Limb (tissue), 2 donors: ENCODE measurements at regions not wholly inside any gene's neighbourhood (a gene's known extent, or its start where the extent isn't known, plus 50 kb on each side); places are given as distances from the start of the nearest gene placed in this dataset.

Experiments
- DNase-seq, 2 donors: peaks; one replicate each; pipeline ENCODE4 v3.0.0-alpha.2; 2016; ENCODE audit errors: extremely low spot score in 2 of 2

GRCh38 chr13:95447814-95448213 is 104.7 kb upstream of the CLDN10 start:
- DNase-seq, result no peak

GRCh38 chr13:95451656-95452055 is 100.9 kb upstream of the CLDN10 start:
- DNase-seq, result no peak

DNA sequence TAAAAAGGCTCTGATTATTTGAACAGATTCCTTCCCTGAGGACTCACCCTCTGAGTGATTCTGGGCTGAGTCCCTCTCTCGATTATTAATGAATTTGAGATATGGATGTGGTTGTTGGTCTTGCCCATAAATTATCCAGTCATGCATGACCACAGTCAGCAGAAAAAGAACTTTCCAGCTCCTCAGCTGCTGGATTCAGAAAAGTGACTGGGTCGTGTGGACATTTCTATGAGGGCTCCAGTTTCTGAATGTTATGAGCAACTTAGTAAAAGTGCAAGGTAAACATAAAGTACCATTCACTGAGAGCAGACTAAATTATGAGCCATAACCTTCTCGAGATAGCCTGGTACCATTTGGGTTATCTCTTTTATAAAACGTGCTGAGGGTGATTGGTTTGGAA is 100.1 kb upstream of the CLDN10 start:
- no peak for DNase-seq

- no peak for DNase-seq
Measured at GRCh38 chr13:95455782-95456181, 96.7 kb upstream of the CLDN10 start.

DNA sequence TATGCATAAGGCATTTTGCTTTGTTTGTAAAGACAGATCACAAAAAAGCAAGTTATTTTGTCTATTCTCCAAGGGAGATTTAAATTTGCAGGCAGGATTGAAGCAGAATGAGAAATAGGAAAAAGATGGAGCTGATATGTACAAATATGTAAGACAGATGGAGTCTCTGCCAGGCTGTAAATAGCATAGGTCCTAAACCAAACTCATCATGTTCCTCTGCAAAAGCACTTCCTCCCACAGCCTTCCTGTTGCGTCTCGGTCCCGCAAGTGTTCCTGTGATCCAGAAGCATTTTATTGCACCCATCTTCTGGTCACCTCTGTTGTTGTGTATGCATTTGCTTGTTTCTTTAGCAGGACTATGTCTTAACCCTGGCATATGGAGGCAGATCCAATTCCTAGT is 95.7 kb upstream of the CLDN10 start:
- no peak for DNase-seq

DNA sequence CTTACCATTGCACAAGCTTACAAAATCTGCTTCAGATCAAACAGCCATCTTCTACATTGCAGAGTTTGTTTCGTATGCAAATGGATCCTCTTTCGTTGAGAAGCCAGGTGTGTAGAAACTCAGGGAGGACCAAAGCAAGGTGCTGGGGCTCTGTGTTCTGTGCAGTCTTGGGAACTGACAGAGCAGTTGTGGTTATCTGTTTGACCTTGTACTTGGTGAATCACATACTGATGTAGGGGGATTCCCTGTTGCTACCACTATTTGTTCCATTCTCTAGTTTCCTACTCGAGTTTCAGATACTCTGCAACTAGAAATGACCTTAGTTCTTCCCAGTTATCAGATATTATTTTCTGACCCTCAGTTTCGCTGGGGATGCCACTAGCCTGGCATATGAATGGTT is 95.2 kb upstream of the CLDN10 start:
- DNase-seq, result no peak

DNA sequence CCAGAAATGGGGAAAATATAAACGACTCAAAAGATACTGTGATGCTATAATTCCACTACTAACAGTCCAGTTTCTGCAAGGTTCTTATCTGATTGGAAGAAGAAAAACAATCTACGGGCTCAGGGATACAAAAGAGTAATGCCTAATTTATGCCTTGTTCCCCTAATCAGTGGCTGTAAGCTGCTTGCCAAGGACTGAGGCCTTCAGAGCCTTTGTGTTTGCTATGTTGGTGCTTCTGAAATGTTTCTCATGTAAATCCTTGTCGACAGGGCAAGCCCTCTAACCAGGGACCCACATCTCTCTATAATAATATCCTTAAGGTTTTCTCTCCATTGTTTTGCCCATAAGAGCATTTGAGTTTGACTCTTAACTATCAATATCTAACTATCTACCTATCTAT is 89.7 kb upstream of the CLDN10 start:
- no peak for DNase-seq

- DNase-seq, result no peak
Measured at GRCh38 chr13:95463531-95463930, 89.0 kb upstream of the CLDN10 start.

DNA sequence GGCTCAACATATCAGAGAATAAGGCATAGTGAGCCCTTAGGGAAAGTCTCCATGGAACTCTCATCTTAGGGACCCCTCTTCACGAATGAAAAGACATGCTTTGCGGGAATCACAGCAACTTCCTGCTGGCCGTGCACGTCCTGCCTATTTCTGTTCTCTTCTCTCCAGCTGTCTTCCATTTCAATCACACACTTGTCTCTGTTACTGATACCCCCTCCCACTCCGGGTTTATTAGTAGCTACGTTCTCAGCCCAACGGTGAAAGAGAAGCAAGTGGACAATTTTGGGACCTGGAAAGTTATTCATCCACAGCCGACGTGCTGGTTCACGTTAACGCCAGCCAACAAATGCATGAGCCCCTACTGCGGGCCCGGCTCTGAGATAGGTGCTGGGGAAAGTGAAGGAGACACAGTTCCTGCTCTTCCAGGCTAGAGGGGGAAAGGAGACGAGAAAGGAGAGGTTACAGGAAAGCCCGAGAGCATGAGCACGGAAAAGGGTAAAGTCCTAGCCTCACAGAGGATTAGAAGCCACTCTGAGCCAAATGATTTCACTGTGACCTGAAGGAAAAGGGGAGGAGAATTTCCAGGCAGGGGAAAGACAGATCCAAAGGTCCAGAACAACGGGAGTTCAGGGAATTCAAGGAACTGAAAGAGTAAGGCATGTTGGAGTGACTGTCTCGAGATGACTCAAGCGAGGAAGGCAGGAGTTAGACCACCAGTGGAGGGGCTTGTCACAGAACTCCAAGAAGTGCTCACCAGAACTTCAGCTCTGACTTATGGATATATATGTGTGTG is 81.8 kb upstream of the CLDN10 start:
- no peak for DNase-seq

GRCh38 chr13:95471960-95472359 is 80.6 kb upstream of the CLDN10 start:
- no peak for DNase-seq

- DNase-seq, result no peak
Measured at GRCh38 chr13:95474992-95475391, 77.5 kb upstream of the CLDN10 start.

GRCh38 chr13:95477187-95477586 is 75.3 kb upstream of the CLDN10 start:
- DNase-seq, result no peak

GRCh38 chr13:95479731-95480130 is 72.8 kb upstream of the CLDN10 start:
- no peak for DNase-seq

DNA sequence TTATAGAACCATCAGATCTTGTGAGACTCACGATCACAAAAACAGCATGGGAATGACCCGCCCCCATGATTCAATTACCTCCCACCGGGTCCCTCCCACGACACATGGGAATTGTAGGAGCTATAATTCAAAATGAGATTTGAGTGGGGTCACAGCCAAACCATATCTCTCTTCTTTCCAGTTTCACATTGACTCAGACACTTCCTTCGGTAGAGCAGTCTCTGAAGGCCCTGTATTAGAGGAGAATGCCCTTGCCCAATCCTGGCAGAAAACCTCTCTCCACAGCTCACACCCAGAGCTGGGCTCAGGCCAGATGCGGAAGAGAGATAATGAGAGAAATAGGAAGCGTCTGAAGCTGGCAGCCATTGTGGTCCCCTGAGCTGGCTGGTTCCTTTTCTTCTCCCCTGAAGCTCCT is 72.4 kb upstream of the CLDN10 start:
- no peak for DNase-seq

DNA sequence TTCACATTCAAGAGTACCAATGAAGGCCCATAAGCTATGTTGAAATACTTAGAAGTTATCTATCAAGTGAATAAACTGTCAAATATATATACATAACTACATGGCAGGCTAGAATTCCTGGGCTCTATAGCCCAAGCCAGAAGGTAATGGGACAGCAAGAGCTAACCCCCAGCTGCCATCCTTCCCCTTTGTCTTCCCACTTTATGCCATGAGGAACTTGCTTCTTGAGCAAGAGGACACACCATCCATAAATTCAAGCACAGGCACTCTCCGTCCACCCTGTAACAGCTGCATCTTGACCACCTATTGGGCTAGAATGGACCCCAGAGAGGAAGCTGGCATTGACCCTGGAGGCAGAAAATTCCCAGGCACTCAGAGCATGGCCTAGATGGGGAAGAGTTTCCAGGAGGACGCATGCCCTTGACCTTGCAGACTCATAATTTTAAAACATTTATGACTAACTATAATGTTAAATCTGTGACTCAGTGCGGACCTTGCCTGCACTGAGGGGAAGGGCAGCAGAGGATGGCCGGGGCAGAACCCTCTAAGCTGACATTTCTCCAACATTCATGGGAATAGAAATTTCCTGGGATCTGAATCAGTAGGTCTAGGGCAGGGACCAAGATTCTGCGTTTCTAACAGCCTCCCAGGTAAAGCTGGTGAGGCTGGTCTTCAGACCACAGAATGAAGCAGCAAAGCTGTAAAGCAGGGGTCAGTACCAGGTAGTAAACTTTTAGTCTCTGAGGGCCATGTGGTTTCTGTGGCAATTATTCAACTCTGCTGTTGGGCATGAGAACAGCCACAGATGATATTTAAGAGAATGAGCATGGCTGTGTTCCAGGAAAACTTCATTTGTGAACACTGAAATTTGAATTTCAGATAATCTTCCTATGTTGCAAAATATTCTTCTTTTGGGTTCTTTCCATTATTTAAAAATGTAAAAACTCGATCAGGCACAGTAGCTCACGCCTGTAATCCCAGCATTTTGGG is 71.4 kb upstream of the CLDN10 start:
- DNase-seq, result no peak

- no peak for DNase-seq
Measured at GRCh38 chr13:95484052-95484451, 68.5 kb upstream of the CLDN10 start.

DNA sequence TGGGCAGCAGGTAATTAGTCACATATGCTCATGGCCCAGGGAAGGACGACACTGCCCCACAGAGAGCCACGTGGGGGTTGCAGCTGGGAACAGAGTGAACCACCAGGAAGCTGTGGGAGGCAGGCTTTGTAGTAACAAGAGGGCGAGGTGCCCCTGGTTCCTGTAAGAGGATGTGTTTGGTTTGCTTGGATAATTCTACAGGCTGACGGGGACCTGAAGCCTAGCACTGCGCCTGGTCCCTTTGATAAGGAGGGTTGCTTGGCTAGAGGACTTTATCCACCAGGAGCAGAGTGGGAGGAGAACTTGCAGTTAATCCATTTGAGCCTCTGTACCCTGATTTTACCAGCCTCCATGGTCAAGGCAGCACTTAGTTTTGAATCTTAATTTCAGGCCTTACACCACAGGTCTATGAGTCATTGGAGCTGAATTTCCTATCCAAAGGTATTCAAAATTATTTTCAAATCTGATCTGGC is 67.4 kb upstream of the CLDN10 start:
- DNase-seq, result no peak

- DNase-seq, result no peak
Measured at GRCh38 chr13:95485518-95486144, 66.9 kb upstream of the CLDN10 start.

GRCh38 chr13:95492044-95492801 is 60.3 kb upstream of the CLDN10 start:
- no peak for DNase-seq

DNA sequence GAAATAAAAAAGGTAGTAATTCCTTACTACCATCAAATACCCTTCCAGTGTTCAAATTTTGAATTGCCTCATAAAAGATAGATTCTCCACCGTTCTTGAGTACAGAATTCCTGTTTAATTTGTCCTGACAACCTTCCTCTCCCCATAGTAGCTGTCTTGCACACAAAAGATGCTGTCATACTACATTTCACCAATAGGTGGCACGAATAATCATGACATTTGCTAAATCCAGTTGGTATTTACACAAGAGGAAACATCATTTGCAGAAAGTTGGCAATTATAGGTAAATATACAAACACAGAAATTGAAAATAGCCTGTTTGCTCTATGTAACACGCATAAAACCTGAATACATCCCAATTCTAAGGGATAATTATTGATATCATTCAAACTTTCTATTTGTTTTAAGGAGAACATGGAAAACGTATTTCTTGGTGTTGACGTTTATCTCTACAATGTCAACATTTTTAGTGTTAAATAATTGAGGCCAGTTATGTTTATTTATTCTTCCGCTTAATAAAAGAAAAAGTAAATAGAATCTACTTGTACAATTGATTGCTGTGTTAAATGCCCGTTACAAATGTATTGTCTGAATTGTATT is 58.3 kb upstream of the CLDN10 start:
- DNase-seq, result peak in 1 of 2 donors; percentile 38

DNA sequence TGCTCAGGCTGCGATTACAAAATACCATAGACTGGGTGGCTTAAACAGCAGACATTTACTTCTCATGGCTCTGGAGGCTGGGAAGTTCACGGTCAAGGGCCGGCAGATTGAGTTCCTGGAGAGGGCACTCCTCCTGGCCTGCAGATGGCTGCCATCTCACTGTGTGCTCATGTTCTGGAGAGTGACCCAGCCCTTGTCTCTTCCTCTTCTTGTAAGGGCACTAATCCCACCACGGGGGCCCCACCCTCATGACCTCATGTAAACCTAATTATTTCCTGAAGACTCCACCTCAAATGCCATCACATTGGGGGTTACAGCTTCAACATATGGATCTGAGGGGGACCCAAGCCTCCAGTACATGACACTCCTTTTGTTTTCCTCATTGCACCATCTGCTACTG is 56.0 kb upstream of the CLDN10 start:
- no peak for DNase-seq
